GM12878 (cell line): ENCODE measurements at regions not wholly inside any gene's neighbourhood (a gene's known extent, or its start where the extent isn't known, plus 50 kb on each side); places are given as distances from the start of the nearest gene placed in this dataset.

Source experiments
- ATAC-seq: fragments of 200-7000 bp; cut with Tn5 transposase; 3 replicates; pipeline ENCODE4 v1.9.1; 2020; ENCODE audit warnings: mild to moderate bottlenecking, moderate library complexity
- BruUV-seq: library from RNA; stranded (reverse); fragments of 400-500 nt; replicated peaks from 2 replicates; lab custom pipeline; 2021; lab: Mats Ljungman, UMichigan
- CTCF ChIA-PET: fragments of 300-600 bp; sonication (Branson Sonifier 250); formaldehyde crosslinking; extraction: SDS; loops from one replicate; lab custom pipeline; 2021; ENCODE audit warnings: inconsistent platforms; lab: Yijun Ruan, JAX
- POLR2A ChIA-PET: fragments of 350-600 bp; formaldehyde crosslinking; extraction: SDS; loops from one replicate; lab custom pipeline; 2021; ENCODE audit warnings: inconsistent platforms; lab: Charles Lee
- RAD21 ChIA-PET: fragments of 300-600 bp; sonication (Branson Sonifier 250); formaldehyde crosslinking; loops from one replicate; lab custom pipeline; 2023; ENCODE audit warnings: antibody characterized with exemption; ENCODE audit not compliant: unreplicated experiment; lab: Charles Lee
- SMC1A ChIA-PET: fragments of 300-600 bp; sonication (Branson Sonifier 250); formaldehyde crosslinking; loops from one replicate; lab custom pipeline; 2023; ENCODE audit not compliant: unreplicated experiment, uncharacterized antibody; lab: Charles Lee
- DNase-seq: peaks from one replicate; pipeline ENCODE4 v3.0.0-alpha.2; 2011; ENCODE audit warnings: low read depth, low spot score
- FAIRE-seq: peaks from 3 replicates; lab custom pipeline; 2011; peaks lifted over from hg19 to GRCh38; lab: Jason Lieb, UNC
- H2AFZ ChIP-seq: 2 replicates; pipeline ENCODE4 v1.6.0; 2011; ENCODE audit warnings: low read depth, low read length, control low read depth; ENCODE audit not compliant: control insufficient read depth
- H3K27ac ChIP-seq: 2 replicates; pipeline ENCODE4 v1.5.1; 2011; ENCODE audit warnings: control low read depth; ENCODE audit not compliant: control insufficient read depth, insufficient read depth
- H3K27me3 ChIP-seq, 2 experiments: replicated peaks in 1 of 2; 2 replicates each; pipeline versions ENCODE4 v1.6.0 to v1.6.1; 2011; ENCODE audit warnings: low read length in 1 of 2; ENCODE audit not compliant: control insufficient read depth in 2 of 2, insufficient read depth in 2 of 2
- H3K36me3 ChIP-seq, 2 experiments: 2 replicates each; pipeline ENCODE4 v1.5.1; 2011; ENCODE audit warnings: low read length in 1 of 2; ENCODE audit not compliant: control insufficient read depth in 2 of 2, insufficient read depth in 2 of 2
- H3K4me1 ChIP-seq: 2 replicates; pipeline ENCODE4 v1.6.1; 2011; ENCODE audit warnings: mild to moderate bottlenecking, low read length, moderate library complexity, mixed read lengths; ENCODE audit not compliant: control insufficient read depth, insufficient read depth
- H3K4me2 ChIP-seq: 2 replicates; pipeline ENCODE4 v1.6.0; 2011; ENCODE audit warnings: control low read depth; ENCODE audit not compliant: control insufficient read depth, insufficient read depth
- H3K4me3 ChIP-seq: fragments of 200-600 bp; sonication (generic); 2 replicates; pipeline ENCODE4 v1.5.1; 2016
- H3K79me2 ChIP-seq: 2 replicates; pipeline ENCODE4 v1.6.0; 2011; ENCODE audit warnings: low read length; ENCODE audit not compliant: control insufficient read depth, insufficient read depth
- H3K9ac ChIP-seq: 2 replicates; pipeline ENCODE4 v1.8.0; 2011; ENCODE audit warnings: low read length, control low read depth, mixed read lengths; ENCODE audit not compliant: control insufficient read depth, insufficient read depth
- H3K9me3 ChIP-seq: replicated peaks from 3 replicates; pipeline ENCODE4 v1.5.1; 2011; ENCODE audit warnings: mild to moderate bottlenecking, low read length; ENCODE audit not compliant: control insufficient read depth, insufficient read depth
- H4K20me1 ChIP-seq: 2 replicates; pipeline ENCODE4 v1.6.0; 2011; ENCODE audit not compliant: control insufficient read depth, insufficient read depth
- ATF7 ChIP-seq: fragments of 450-650 bp; IDR thresholded peaks from 2 replicates; pipeline ENCODE4 v1.6.1; 2016; ENCODE audit warnings: low read depth, mild to moderate bottlenecking
- BMI1 ChIP-seq: fragments of 450-650 bp; IDR thresholded peaks from 2 replicates; pipeline ENCODE4 v1.6.1; 2016; ENCODE audit warnings: mild to moderate bottlenecking, moderate library complexity, borderline replicate concordance
- CBX5 ChIP-seq: sonication (generic); IDR thresholded peaks from 2 replicates; pipeline ENCODE4 v1.6.1; 2016; ENCODE audit warnings: low read depth, moderate library complexity, mild to moderate bottlenecking, inconsistent platforms
- KLF5 ChIP-seq: fragments of 450-650 bp; IDR thresholded peaks from 2 replicates; pipeline ENCODE4 v1.6.1; 2014; ENCODE audit warnings: mild to moderate bottlenecking; ENCODE audit not compliant: partially characterized antibody
- MYB ChIP-seq: fragments of 150-350 bp; IDR thresholded peaks from 2 replicates; pipeline ENCODE4 v1.6.1; 2014; ENCODE audit warnings: mild to moderate bottlenecking, low read depth, low read length, borderline replicate concordance
- RCOR1 ChIP-seq: conservative IDR thresholded peaks from 2 replicates; pipeline ENCODE4 v1.6.1; 2012; ENCODE audit warnings: low read depth, low read length, improper control_type of control experiment
- RFX5 ChIP-seq: IDR thresholded peaks from 2 replicates; pipeline ENCODE4 v1.6.1; 2011; ENCODE audit warnings: low read depth, low read length, improper control_type of control experiment
- SREBF2 ChIP-seq: IDR thresholded peaks from 2 replicates; pipeline ENCODE4 v1.6.1; 2012; ENCODE audit warnings: mild to moderate bottlenecking, low read length
- SRF ChIP-seq, 2 experiments: IDR thresholded peaks; 2 replicates each; pipeline ENCODE4 v1.6.1; 2011; ENCODE audit warnings: low read depth in 2 of 2, low read length in 2 of 2, mild to moderate bottlenecking in 1 of 2, moderate library complexity in 1 of 2
- WGBS: methylation state at CpG from one replicate; pipeline ENCODE4 v1.1.6; 2016; ENCODE audit warnings: low lambda C conversion rate; ENCODE audit not compliant: insufficient replicate concordance, insufficient coverage; ENCODE audit errors: missing lambda C conversion rate; 5-methylcytosine and 5-hydroxymethylcytosine counted together
- in situ Hi-C: fragments of 300-500 bp; cut with MboI; formaldehyde crosslinking; loops from 9 replicates; pipeline ENCODE4 v1.14.3; 2018; ENCODE audit warnings: mixed read lengths
- intact Hi-C: fragments of 100-400 bp; cut with micrococcal nuclease; formaldehyde crosslinking; loops from one replicate; pipeline ENCODE4 v1.14.2; 2022; ENCODE audit not compliant: unreplicated experiment
- TF ChIP-seq, protein P1 (sequence below): fragments of 450-650 bp; IDR thresholded peaks from 2 replicates; pipeline ENCODE4 v1.6.1; 2017; ENCODE audit warnings: mild to moderate bottlenecking, moderate library complexity
- TF ChIP-seq, protein P2 (sequence below): fragments of 450-650 bp; IDR thresholded peaks from 2 replicates; pipeline ENCODE4 v1.6.1; 2017; ENCODE audit warnings: low read depth, mild to moderate bottlenecking, moderate library complexity
- TF ChIP-seq, protein P3 (sequence below): fragments of 450-650 bp; IDR thresholded peaks from 2 replicates; pipeline ENCODE4 v1.6.1; 2017; ENCODE audit warnings: mild to moderate bottlenecking, moderate library complexity

DNA sequence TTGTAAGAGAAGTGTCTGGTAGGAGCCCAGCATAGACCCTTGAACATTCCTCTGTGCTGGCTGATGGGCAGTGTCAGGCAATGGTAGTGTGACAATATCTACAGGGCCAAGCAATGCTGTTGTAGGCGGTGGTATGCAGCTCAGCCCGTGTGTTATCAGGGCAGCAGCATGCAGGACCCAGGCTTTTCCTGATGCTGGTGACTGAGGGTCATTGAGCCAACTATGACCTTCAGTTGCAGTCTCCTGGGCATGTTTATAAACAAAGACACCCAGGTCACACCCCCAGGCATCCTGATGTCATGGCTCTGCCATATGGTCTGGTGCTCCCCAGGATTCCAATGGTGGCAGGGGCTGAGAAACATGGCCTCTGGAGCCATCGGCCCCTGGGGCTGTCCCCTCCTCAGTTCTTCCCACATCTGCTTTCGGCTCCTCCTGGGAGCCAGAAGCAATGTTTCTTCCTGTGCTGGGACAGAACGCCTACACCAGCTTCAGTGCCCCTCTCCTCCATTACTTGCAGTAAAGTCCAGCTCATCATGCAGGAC lies 518.0 kb upstream of the HS6ST1 start:
- no peak for FAIRE-seq
- Histone ChIP-seq H2AFZ (no peak overlapping the region), H3K27me3 (no peaks in the 10 kb centered on the region), H3K36me3 (no peaks in the 10 kb centered on the region), H3K27ac (no peak overlapping the region), H4K20me1 (no peaks in the 10 kb centered on the region), H3K79me2 (no peaks in the 10 kb centered on the region), H3K4me2 (no peak overlapping the region), H3K4me1 (no peaks in the 10 kb centered on the region), H3K9me3 (no peaks in the 10 kb centered on the region), H3K4me3 (no peak overlapping the region), H3K9ac (no peak overlapping the region)
- in situ Hi-C loops = no loop called here
- ChIA-PET CTCF (no interaction called here), RAD21 (no interaction called here), POLR2A (no interaction called here), SMC1A (interaction anchor here (1.1 kb wide), 1 partner anchor 10 kb away, joined by 3 read pairs; no protein-coding TSS in a partner anchor)
- no peak for ATAC-seq
- no TSS peak for BruUV-seq
- TF ChIP-seq, protein P1, sequence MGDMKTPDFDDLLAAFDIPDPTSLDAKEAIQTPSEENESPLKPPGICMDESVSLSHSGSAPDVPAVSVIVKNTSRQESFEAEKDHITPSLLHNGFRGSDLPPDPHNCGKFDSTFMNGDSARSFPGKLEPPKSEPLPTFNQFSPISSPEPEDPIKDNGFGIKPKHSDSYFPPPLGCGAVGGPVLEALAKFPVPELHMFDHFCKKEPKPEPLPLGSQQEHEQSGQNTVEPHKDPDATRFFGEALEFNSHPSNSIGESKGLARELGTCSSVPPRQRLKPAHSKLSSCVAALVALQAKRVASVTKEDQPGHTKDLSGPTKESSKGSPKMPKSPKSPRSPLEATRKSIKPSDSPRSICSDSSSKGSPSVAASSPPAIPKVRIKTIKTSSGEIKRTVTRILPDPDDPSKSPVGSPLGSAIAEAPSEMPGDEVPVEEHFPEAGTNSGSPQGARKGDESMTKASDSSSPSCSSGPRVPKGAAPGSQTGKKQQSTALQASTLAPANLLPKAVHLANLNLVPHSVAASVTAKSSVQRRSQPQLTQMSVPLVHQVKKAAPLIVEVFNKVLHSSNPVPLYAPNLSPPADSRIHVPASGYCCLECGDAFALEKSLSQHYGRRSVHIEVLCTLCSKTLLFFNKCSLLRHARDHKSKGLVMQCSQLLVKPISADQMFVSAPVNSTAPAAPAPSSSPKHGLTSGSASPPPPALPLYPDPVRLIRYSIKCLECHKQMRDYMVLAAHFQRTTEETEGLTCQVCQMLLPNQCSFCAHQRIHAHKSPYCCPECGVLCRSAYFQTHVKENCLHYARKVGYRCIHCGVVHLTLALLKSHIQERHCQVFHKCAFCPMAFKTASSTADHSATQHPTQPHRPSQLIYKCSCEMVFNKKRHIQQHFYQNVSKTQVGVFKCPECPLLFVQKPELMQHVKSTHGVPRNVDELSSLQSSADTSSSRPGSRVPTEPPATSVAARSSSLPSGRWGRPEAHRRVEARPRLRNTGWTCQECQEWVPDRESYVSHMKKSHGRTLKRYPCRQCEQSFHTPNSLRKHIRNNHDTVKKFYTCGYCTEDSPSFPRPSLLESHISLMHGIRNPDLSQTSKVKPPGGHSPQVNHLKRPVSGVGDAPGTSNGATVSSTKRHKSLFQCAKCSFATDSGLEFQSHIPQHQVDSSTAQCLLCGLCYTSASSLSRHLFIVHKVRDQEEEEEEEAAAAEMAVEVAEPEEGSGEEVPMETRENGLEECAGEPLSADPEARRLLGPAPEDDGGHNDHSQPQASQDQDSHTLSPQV = no peak
- TF ChIP-seq MYB (no peak), CBX5 (no peak), ATF7 (no peak), BMI1 (no peak), RFX5 (no peak), RCOR1 (no peak), SRF (IDR thresholded peaks at IDR 0.05; ENCODE audit: low read depth in 2 of 2, low read length in 2 of 2) (no peak), KLF5 (no peak), SREBF2 (no peak)
- TF ChIP-seq, protein P2, sequence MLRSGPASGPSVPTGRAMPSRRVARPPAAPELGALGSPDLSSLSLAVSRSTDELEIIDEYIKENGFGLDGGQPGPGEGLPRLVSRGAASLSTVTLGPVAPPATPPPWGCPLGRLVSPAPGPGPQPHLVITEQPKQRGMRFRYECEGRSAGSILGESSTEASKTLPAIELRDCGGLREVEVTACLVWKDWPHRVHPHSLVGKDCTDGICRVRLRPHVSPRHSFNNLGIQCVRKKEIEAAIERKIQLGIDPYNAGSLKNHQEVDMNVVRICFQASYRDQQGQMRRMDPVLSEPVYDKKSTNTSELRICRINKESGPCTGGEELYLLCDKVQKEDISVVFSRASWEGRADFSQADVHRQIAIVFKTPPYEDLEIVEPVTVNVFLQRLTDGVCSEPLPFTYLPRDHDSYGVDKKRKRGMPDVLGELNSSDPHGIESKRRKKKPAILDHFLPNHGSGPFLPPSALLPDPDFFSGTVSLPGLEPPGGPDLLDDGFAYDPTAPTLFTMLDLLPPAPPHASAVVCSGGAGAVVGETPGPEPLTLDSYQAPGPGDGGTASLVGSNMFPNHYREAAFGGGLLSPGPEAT = no peak
- TF ChIP-seq, protein P3, sequence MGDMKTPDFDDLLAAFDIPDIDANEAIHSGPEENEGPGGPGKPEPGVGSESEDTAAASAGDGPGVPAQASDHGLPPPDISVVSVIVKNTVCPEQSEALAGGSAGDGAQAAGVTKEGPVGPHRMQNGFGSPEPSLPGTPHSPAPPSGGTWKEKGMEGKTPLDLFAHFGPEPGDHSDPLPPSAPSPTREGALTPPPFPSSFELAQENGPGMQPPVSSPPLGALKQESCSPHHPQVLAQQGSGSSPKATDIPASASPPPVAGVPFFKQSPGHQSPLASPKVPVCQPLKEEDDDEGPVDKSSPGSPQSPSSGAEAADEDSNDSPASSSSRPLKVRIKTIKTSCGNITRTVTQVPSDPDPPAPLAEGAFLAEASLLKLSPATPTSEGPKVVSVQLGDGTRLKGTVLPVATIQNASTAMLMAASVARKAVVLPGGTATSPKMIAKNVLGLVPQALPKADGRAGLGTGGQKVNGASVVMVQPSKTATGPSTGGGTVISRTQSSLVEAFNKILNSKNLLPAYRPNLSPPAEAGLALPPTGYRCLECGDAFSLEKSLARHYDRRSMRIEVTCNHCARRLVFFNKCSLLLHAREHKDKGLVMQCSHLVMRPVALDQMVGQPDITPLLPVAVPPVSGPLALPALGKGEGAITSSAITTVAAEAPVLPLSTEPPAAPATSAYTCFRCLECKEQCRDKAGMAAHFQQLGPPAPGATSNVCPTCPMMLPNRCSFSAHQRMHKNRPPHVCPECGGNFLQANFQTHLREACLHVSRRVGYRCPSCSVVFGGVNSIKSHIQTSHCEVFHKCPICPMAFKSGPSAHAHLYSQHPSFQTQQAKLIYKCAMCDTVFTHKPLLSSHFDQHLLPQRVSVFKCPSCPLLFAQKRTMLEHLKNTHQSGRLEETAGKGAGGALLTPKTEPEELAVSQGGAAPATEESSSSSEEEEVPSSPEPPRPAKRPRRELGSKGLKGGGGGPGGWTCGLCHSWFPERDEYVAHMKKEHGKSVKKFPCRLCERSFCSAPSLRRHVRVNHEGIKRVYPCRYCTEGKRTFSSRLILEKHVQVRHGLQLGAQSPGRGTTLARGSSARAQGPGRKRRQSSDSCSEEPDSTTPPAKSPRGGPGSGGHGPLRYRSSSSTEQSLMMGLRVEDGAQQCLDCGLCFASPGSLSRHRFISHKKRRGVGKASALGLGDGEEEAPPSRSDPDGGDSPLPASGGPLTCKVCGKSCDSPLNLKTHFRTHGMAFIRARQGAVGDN = no peak
- no peak for DNase-seq
- 43% methylated on average over 5 of the region's 5 CpGs for WGBS
- intact Hi-C loops = no loop called here
